ENCODE measurements at regions not wholly inside any gene's neighbourhood (a gene's known extent, or its start where the extent isn't known, plus 50 kb on each side); places are given as distances from the start of the nearest gene placed in this dataset.
"Not testable (repeated sequence)": the region's sequence is repeated elsewhere in the genome, so short reads cannot be mapped to it uniquely, and the experiment has no call there.

DNA sequence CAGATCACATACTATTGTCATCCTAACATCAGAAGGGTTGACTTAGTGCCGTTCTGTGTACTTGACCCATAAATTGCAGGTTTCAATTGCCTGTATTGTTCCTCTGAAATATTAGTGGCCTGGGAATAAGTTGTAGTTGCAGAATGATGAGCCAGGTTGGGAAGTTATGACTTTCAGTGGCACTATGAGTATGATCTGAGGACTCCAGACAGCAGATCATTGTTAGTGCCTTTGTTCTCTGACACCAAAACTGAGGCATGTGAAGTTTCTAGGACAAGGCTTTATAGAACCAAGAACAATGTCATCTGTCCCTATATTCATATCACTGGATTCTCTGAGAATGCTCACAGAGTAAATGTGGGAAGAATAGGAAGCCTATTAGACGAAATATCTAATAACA, 403.7 kb downstream of the STK39 start:
- no peak for DNase-seq

DNA sequence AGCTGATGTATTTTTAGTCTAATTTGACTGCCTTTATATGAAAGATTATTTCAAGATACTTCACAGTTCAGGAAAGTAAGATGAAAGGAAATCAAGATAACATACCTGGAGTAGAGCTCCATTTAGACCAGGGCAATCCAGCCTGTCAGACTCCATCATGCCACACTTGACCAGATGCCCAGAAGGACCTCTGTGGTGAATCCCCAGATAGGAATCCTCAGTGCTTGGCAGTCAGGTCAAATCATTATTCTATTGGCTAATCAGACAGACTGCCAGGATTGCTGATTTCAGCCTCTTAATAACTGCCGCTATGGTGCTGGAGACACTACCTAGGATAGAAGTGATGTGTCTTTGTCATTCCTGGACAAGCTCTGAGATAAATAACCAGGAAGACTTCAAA, 404.2 kb downstream of the STK39 start:
- DNase-seq: no peak

DNA sequence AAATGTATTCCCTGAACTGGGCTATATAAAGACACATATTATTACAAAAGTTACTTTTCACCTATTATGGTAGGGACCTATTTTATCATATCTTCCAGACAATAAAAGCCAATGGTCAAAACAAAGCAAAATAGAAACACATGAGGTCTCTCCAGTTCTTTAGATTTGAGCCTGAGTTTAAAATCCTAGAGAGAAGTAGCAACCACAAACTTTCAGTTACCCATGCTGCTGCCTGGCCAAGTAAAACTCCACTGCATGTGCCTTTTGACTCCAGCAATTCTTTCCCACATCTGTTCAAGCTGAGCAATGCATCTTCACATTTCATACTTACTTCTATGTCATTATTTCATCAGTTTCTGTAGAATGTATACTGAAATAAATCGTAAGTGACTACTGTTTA, 405.3 kb downstream of the STK39 start:
- no peak for DNase-seq

DNA sequence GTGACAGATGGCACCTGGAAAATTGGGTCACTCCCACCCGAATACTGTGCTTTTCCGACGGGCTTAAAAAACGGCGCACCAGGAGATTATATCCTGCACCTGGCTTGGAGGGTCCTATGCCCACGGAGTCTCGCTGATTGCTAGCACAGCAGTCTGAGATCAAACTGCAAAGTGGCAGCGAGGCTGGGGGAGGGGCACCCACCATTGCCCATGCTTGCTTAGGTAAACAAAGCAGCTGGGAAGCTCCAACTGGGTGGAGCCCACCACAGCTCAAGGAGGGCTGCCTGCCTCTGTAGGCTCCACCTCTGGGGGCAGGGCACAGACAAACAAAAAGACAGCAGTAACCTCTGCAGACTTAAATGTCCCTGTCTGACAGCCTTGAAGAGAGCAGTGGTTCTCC, 412.1 kb downstream of the STK39 start:
- DNase-seq: not testable (repeated sequence)

DNA sequence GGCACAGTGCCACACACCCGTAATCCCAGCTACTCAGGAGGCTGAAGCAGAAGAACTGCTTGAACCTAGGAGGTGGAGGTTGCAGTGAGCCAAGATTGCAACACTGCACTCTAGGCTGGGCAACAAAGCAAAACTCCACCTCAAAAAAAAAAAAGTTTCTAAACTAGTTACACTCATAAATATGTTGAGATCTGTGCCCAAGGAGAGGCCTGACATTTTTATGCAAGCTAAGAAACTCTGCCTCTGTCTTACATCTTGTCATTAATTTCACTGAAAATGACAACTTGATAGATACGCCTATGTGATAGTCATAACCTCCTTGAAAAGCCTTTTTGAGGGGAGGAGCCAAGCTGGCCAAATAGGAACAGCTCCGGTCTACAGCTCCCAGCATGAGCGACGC, 412.7 kb downstream of the STK39 start:
- DNase-seq: no peak

DNA sequence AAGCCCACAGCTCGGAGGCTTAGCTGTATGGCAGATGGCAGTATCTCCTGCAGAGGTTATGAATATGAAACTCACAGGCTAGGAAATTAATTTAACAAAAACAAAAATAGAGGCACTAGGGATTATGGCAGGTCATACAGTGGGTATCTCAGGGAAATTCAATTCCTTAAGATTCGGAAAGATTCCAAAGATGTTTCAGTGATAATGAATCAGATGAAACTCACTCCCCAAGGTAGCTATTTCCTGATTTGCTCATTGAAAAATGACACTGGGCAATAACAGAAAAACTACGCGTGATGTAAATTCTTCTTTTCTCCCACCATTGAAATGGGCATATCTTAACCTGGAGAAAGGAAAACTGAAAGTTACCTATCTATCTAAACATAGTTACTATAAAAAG, 414.1 kb downstream of the STK39 start:
- no peak for DNase-seq

DNA sequence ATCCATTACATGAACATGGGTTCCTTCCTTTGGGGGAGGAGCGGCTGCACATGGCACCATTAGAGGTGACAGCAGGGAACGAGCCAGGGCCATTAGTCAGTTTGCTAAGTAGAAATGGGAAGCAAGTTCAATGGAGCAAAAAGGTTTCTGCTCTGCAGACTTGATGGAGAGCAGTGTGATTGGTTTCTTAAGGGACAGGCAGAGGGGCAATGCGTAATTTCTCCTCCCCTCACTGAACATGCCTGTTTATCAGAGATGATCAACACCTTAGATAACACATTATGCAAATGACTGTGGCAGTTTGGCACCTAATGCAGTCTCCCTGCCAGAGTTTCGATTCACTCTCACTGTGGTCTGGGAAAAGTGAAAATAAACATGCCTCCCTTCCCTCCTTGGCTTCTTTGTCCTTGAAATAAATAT, 414.5 kb downstream of the STK39 start:
- DNase-seq: no peak

DNA sequence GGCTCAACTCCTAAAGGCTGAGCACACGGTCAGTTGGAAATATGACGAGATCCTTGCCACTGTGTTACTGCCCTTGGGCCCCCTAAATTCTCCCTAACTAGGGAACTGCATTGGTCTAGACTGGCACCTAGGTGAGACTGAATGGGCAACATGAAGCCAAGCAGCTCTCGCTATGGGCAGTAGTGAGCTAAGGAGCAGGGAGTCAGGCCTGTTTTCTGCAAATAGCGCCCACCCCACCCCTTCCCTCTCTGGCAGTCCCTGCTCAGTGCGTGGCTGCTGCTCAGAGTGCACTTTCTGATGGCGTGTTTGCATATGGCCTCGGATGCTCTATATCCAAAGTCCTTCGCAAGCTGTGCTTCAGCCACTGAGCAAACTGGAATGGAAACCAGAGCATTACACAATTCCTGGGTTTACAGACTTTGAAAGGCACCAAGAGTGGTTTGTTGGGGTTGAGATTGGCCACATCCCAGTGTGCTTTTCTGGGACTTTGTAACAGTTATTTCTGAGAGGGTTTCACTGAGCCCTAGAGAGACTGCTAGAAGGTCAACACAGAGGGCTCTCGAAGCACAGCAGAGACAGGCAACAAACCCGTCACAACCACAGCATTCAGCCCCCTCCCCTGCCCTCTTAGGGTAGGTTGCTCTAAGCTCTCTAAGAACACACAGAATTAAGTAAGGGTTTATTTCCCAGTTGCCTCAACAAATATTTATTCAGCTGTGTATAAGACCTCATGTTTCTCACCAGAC, 419.9 kb downstream of the STK39 start:
- DNase-seq: no peak

DNA sequence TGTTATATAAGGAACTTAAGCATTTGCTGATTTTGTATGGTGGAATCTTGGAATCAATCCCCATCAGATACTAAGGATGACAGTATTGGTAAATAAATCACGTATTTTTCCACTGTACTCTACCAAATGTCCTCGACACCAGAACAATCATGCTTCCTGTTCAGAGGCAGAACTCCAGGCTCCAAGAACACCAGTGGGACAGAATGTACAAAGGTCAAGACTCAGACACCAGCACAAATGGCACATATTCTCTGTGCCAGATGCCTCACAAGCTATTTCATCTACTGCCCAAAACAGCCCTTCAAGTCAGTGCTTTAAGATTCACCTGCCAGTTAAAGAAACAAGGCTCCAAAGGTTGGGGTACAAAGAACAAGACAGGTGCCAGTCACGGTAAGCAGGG, 420.5 kb downstream of the STK39 start:
- DNase-seq: no peak

DNA sequence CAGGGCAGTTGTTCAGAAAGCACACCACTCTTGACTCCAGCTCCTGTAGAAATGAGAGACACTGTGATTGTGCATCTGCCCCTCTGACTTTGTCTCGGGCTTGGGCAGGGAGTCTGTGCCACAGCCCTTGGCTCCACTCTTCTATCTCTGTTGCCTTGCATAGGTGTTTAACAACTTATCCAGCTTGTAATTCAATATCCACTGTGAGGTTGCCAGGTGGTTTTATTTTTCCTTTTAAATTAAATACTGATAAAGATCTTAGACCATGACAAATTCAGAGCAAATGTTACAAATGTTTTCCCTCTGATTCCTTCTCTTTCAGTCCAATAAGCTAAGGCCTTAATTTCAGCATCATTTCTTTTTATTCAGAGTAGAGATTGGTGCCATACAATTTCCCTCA, 421.7 kb downstream of the STK39 start:
- no peak for DNase-seq

DNA sequence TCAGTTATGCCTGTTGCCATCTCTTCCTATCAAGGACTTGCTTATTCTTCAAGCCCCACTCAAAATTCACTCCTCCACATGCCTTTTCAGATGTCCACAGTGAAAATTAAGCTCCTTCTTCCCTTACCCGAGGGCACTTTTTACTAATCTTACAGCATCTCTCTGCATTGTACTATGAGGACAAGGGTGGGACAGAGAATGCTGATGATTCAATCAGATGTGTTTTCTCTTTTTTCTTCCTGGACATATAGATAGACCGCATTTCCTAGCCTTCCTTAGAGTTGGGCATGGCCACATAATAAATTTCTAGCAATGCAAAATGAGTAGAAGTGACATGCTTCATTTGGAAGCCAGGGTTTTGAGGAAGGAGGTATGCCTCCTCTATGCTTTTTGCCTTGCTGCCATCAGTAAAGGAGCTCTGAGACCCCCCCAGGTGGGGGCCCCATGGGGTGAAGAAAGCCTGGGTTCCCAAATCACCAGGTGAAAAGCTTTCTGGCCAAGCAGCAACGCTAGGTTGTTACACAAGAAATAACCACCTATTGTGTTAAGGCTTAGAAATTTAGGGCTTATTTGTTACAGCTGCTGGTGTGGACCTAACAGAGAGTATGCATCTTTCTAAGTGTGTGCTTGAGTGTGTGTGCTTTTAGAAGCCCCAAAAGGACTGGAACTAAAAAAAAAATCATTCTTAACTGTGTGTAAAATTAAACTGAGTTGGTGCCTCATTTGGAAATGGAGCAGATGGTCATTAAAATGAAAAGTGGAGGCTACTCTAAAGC, 424.5 kb downstream of the STK39 start:
- DNase-seq: no peak

DNA sequence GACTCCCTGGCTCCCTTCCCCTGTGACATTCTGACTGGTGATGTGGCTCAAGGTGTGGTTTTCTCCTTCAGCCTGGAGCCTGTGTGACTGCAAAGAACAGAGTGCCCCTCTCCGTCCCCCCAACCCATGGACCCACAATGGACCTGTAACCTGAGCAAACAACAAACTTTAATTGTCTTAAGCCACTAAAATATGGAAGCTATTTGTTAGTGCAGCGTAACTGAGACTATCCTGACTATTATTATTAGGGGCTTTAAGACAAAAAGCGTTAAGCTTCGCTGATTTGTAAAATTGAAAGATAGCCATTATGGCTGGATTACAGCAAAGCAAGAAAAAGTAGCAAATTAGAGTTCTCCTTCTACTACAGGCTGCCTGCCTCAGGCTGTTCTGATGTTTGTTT, 426.9 kb downstream of the STK39 start:
- no peak for DNase-seq

DNA sequence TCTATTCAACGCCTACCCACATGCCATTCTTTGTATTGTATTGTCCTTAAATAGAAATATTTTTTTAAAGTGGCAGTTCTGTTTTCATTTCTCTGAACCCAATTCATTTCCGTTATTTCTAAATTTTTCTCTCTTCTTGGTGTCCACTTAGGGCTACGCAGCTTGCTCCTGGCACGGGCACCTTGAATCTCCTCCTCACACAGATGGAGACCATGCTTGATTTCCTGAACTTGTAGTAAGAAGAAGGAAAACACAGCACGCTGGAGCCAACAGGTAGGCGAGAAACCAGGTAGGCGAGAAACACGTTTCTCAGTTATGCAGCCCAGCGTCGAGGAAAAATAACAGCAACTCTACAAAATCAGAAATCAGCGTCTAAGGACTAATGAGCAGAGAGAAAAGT, 428.9 kb downstream of the STK39 start:
- DNase-seq: no peak

DNA sequence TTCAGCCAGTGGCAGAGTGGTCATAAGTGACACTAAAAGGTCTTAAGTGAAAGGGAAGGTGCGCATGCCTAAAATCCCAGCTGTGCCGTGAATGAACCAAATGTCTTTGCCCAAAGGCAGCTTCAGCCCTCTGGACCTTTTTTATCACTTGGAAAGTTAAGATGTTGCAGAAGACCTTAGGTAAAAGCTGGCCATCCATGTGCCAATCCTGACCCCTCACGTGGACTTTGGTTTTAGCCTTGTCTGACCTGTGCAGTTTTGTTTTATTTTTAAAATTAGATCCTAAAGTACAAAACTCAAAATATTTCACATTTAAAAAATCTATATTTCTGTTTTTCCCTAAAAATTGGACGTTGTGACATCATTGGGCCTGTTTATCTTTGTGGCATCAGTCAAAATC, 429.5 kb downstream of the STK39 start:
- no peak for DNase-seq

DNA sequence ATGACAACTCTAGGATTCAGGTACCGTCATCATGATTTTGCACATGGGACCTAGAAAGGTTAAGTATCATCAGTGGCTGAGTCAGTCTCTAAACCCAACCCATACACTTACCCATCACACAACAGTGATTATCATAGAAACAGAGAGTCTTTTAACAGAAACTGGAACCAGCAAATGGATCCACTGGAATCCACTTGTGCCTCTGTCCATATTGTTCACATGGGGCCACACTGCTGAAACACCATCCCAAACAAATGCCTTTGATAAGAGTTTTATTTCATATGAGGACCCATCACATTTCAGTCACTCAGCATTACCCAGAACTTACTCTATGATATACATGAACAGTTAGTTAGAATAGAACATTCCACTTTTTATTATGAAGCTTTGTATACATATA, 430.0 kb downstream of the STK39 start:
- no peak for DNase-seq

DNA sequence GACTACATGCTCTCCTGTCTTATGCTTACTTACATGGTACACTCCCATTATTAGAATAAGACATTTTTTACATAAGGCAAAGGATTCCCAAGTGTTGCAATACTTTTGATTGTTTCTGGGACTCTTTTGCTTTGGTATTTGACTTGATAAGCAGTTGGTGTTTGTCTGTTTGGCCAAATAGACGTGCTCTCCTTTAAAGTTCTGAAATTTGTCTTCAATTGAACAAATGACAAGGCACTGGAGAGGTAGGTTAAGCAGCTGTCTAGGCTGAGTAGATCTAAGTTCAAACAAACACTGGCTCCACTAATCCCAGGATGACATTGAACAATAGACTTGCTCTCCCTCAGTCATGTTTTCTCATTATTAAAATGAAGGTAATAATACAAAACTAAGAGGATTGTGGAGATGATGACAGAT, 430.5 kb downstream of the STK39 start:
- DNase-seq: no peak

DNA sequence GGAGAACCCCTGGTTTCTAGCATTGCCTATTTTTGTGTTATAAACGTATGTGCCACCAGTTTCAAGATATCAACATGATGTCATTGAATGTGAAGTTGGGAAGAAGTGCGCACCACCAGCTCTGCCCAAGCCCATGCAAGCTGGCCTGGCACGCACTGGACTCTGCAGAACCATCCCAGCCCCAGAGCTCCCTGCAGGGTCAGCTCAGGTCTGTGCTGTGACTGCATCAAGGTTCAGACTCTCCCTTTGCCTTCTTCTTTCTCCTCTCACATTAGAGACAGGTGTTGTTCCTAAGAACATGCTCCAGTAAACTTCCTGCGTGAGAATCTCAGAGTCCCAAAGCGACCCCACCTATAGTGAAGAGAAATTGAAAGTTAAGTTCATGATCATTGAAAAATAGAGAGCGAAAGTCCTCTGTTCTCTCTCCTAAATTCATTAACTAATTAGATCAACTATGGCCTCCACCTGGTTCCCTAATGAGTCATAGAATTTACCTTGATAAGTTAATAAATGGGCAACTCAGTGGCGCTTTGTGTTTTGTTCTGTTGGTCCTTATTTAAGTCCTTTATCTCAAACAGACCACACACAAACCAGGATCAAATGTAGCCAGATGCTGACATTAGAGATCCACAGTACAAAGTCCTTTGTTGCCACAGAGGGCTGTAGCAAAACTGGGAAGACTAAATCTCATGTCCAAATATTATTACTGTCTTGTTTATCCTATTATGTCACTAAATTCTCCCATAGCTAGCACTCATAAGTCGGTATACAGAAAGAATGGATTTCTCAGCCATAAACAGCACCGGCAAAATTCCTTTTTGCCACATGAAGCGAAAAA, 432.3 kb downstream of the STK39 start:
- no peak for DNase-seq

DNA sequence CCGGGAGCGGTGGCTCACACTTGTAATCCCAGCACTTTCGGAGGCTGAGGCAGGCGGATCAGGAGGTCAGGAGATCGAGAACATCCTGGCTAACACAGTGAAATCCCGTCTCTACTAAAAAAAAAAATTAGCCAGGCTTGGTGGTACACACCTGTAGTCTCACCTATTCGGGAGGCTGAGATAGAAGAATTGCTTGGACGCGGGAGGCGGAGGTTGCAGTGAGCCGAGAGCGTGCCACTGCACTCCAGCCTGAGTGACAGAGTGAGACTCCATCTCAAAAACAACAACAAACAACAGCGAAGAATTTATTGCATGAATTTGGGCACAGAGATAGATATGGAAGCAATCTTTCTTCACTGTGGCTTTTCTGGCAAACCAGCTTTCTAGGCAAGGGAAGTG, 432.9 kb downstream of the STK39 start:
- DNase-seq: not testable (repeated sequence)

DNA sequence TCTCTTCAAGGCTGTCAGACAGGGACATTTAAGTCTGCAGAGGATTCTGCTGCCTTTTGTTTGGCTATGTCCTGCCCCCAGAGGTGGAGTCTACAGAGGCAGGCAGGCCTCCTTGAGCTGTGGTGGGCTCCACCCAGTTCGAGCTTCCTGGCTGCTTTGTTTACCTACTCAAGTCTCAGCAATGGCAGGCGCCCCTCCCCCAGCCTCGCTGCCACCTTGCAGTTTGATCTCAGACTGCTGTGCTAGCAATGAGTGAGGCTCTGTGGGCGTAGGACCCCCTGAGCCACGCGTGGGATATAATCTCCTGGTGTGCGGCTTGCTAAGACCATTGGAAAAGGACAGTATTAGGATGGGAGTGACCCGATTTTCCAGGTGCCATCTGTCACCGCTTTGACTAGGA, 437.6 kb downstream of the STK39 start:
- not testable (repeated sequence) for DNase-seq

DNA sequence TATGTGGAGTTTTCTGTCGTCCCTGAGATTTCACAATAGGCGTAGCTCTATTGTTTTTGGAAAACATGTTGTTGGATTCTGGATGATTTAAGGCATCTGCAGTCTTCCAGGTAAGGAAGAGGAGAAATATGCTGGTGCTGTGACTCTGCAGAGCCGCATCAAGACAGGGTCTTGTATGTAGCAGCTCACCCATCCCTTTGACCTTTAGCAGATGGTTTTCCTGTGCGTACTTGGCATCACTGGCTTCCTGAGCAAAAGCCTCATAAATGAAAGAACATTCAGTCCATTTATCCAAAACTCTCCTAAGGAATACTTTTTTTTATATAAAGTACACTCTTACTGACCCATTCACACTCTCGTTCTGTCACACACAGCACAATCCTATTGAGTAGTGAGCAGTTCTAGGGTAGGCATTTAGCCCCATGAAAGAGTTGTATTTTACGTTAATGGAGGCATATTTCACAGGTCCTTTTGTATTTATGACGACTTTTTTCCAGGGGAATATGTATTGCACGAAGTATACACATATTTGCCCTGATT, 443.9 kb downstream of the STK39 start:
- DNase-seq: no peak

DNA sequence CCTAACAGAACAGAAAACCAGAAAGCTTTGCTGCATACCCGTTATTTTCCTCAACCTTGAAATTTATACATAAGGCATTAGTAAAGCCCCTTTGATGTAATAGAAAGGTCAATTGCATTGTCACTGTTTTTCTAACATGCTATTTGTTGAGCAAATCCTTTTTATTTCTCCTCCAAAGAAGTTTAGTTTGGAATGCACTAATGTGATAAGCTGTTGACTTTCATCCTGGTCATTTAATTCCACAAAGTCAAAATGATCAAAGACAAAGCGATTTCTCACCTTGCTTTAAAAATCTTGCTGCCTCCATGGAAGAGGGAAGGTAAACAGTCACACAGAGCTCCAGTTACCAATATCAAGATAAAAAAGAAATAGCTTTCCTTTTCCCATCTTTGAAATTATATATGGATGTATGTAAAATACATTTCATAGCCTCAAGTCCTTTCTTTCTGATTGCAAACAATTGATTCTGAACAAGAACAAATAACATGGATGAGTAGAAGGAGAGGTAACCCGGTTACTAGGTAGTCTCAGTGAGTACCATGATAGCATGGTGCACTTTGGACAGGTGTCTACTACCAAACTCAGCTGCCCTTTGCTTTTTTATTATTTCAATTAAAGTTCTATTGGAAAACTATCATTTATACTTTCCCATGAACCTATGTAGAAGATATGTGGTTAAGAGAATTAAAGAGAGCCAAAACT, 452.7 kb downstream of the STK39 start:
- DNase-seq: no peak

DNA sequence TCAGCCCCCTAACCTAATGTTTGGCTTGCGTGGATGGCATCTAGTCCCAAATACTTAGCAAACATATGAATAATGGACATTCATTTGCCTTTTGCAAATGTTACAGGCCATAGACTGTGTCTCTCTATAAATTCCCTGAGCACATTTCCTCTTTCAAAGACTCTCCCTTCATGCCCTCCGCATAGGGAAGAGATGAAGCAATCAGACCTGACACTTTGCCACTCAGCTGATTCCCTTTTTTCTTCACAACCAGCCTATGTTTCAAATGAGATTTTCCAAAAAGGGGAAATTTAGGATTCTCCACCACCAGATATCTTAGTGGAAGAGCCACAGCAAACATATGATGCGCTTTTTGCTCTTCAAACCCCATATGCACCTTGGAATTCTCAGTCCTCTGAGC, 453.7 kb downstream of the STK39 start:
- DNase-seq: no peak

Measured in muscle of arm (tissue), 1 donor.